Amniotic epithelial cell (primary cell): ENCODE measurements at regions not wholly inside any gene's neighbourhood (a gene's known extent, or its start where the extent isn't known, plus 50 kb on each side); places are given as distances from the start of the nearest gene placed in this dataset.
"Not testable (repeated sequence)": the region's sequence is repeated elsewhere in the genome, so short reads cannot be mapped to it uniquely, and the experiment has no call there.

Experiments used
- DNase-seq: peaks from one replicate; pipeline ENCODE4 v3.0.0-alpha.2; 2010; ENCODE audit warnings: low read depth

DNA sequence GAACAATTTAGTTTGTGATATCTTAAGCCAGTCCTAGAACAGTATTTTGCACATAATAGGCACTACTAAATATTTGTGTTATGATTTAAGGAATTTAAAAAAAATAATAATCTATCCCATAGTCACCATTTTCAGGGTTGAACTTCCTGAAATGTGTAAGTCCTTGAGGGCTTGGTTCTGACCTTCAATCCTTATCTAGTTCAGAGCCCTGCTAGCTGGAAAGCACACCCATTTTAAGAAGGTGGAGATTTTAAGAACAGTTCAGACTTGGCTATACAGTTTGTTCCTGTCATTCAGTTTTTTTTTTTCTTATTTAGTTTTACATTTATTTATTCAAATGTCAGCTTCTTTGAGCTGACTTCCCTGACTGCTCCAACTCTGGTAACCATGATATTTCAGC, 183.4 kb upstream of the MAGI2 start:
- no peak for DNase-seq

DNA sequence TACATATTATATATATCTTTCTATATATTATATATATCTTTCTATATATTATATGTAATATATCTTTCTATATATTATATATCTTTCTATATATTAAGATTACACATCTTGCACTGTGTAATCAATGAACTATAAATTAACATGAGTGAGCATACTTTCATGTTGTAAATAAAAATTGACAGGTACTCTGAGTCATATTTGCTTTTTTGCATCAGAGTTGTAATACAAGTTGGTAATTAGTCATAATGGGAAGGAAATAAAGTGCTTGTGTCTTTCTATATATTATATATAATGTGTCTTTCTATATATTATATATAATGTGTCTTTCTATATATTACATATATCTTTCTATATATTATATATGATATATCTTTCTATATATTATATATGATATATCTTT, 172.5 kb upstream of the MAGI2 start:
- not testable (repeated sequence) for DNase-seq

DNA sequence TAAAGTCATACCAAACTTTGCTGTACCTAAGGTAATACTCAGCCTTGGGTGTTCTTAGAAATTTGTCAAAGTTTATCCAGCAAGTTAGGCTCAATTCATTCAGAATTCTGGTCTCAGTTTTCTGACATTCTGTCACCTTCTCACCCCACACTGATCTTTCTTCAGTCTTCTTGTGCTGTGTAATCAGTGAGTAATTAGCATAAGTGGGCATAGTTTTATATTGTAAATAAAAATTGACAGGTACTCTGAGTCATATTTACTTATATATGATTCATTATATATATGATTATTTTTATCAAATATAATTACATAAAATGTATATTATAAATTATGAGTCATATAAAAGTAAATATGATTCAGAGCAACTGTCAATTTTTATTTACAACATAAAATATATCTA, 170.9 kb upstream of the MAGI2 start:
- DNase-seq = no peak

DNA sequence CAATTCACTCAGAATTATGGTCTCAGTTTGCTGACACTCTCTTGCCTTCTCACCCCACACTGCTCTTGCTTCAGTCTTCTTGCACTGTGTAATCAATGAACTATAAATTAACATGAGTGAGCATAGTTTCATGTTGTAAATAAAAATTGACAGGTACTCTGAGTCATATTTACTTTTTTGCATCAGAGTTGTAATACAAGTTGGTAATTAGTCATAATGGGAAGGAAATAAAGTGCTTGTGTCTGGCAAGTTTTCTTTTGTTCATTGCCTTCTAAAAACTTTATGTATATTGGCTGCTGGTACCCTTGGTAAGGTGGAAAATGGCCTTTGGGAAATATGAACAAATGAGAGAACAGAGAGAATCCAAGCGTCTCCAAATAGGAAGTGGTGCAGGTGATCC, 169.3 kb upstream of the MAGI2 start:
- no peak for DNase-seq

DNA sequence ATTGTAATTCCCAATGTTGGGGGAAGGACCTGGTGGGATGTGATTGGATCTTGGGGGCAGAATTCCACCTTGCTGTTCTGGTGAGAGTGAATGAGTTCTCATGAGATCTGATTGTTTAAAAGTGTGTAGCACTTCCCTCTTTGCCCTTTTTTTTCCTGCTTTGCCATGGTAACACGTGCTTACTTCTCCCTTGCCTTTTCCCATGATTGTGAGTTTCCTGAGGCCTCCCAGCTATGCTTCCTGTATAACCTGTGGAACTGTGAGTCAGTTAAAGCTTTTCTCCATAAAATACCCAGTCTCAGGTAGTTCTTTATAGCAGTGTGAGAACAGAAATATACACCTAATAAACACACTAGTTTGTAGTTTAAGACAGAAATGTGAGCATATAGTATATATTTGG, 166.8 kb upstream of the MAGI2 start:
- DNase-seq = no peak

DNA sequence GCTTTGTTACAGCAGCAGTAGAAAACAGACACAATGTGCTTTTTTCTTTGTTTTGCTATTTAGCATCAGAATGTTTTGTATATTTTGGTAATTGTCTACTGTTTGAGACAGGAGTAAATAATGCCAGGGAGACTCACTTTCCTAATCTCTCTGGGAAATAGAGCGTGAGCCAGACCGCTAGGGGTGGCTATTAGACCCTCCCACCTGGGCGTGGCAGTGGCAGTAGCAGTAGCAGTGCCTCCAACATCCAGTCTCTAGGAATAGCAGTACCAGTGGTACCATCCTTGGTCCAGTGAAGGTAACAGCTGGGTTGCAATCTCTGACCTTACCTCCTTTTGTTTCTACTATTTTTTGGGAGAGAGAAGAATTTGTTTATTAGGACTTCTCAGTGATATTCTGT, 165.7 kb upstream of the MAGI2 start:
- DNase-seq = no peak

DNA sequence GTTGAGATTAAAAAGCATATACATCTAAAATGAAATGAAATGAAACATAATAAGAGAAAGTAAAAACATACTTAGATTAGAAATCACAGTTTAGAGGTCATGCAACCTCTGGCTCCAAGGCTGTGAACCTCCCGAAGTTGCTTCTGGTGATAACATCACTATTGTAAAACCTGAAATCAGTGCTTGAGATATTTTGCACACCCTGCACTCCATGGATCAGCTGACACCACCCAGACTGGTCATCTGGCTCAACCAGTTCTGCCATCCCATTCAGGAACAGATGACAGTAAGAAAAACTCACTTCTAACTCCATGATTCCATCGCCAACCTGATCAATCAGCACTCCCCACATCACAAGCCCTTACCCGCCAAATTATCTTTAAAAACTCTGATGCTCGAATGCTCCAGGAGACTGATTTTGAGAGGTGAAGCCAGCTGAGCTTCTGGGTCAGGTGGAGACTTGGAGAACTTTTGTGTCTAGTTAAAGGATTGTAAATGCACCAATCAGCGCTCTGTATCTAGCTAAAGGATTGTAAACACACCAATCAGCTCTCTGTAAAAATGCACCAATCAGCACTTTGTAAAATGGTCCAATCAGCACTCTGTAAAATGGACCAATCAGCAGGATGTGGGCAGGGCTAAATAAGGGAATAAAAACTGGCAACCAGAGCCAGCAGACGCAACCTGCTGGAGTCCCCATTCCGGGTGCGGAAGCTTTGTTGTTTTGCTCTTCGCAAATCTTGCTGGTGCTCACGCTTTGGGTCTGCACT, 162.6 kb upstream of the MAGI2 start:
- no peak for DNase-seq

DNA sequence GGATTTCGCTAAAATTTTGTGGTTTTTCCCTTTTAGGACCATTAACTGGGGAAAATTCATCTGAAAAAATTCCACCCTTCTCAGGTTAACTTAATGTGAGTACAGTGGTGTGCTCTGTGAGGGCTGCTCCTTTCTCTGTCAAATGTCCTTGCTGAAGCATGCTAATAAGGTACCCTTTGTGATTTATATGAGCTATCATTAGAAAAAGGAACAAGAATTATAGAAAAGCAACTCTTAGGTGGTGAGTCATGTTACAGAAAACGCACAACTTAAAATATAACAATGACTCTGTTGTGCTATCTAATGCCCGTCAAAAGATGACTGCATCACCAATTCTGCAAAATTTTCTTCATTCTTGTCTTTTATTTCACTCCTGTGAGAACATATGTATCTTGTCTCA, 162.0 kb upstream of the MAGI2 start:
- DNase-seq = no peak

DNA sequence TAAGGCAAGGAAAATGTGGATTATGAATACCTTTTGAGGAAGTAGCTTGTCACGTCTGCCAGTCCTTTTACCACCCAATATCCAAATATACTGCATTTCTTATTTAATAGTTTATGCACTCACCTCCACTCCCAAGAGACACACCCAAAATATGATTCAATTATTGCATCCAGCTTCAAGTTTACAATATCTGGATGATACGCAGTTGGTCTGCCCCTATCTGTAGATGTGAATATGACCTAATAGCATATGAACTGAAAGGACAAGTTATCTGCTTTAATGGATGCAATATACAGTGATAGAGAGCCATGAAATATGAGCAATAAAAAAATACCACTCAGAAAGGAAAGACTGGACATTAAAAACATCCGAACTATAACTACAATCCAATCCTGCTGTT, 159.4 kb upstream of the MAGI2 start:
- DNase-seq = no peak

DNA sequence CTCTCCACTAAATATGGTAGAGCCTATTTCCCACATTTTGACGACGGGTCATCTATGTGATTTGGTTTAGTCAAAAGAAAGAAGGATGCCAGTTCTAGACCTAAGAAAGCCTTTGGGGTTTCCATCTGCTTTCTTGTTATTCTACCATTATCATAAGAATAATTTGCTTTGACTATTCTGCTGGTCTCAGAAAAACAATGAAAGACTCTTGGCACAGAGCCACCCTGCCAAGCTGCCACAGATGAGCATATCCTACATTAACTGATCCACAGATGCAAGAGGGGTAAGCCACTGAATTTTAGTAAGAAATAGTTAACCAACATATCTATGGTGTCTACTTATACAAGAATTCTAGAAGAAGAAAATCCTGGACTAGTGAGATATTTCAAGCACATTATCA, 158.6 kb upstream of the MAGI2 start:
- no peak for DNase-seq

DNA sequence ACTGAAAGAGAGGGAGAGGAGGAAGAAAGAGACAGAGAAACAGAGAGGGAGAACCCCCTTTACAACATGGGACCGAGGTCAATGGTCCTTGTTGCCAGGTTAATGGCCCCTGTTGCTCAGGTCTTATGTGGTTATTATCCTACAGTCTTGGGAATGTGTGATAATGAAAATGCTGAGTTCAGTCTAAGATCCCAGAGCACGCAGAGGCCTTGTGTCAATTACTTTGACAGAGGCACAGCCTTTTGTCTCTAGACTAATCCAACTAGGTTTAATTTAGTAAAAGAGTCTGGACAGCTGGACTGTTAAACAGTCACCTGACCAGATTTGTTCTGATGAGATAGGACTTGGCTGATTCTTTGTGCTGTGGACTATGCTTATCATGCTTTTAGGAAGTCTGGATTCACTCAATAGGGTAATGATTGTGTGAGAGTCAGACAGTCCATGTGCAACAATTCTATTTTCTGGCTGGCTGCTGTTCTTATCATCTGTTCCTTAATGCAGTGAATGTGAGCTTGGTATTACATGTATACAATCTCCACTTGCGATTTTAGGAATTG, 157.4 kb upstream of the MAGI2 start:
- peak; percentile 86 for DNase-seq

DNA sequence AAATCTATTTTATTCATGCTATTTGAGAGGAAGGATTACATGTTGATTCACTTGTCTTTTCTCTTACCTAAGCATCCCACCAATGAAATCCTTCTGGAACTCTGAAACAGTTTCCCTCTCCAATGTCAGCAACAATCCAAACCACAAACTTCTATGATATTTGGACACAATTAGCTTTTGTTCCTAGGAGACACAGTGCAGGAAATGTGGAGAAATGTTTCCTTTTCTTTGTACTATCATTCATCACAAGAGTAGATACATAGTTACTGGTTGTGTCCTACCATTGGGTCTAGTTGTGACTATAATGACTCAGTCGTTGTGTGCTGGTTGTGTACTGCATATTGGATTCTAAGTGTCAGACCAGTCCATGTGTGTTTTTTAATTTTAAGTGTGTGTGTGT, 156.8 kb upstream of the MAGI2 start:
- DNase-seq = peak; percentile 60

DNA sequence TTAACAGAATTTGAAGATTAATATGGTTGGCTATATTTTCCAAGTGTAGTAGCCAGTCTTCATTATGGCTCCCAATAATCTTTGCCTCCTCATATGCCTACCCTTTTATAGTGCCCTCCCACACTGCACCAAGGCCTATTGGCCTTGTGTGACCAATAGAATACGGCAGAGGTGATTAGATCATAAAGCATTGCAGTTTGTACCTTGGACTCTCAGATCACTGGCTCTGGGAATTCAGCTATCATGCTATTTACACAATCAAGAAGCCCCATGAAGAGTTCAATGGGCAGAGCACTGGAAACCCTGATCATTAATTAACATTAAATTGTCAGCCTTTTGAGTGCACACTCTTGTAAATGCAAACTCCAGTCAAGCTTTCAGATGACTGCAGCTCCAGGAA, 154.5 kb upstream of the MAGI2 start:
- DNase-seq = no peak

DNA sequence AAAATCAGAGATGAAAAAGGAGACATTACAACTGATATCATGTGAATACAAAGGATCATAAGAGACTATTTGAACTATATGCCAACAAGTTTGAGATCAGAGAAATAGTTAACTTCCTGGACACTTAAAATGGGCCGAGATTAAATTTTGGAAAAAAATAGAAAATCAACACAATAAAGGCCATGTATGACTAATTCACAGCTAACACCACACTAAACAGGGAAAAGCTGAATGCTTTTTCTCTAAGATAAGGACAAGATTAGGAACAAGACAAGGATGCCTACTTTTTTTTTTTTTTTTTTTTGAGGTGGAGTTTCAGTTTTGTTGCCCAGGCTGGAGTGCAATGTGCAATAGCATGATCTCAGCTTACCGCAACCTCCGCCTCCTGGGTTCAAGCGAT, 151.4 kb upstream of the MAGI2 start:
- DNase-seq = peak; percentile 47

DNA sequence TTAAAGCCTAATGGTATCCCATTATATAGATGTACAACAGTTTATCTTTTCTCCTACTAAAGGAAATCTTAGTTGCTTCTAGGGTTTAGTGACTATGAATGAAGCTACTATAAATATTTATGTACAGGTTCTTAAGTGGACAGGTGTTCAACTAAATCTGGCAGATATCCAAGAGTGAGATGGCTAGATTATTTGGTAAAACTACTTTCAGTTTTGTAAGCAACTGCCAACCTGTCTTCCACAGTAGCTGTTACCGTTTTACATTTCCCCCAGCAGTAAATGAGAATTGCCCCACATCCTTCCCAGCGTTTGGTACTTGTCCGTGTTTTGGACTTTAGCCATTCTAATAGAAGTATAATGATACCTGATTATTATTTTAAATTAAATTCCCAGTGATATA, 144.9 kb upstream of the MAGI2 start:
- no peak for DNase-seq

DNA sequence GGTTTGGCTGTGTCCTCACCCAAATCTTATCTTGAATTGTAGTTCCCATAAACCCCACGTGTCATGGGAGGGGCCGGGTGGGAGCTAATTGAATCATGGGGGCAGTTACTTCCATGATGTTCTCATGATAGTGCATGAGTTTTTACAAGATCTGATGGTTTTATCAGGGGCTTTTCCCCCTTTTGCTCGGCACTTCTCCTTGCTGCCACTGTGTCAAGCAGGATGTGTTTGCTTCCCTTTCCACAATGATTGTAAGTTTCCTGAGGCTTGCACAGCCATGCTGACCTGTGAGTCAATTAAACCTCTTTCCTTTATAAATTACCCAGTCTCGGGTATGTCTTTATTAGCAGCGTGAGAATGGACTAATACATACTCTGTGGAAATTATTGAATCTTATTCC, 141.2 kb upstream of the MAGI2 start:
- DNase-seq = peak; percentile 11

DNA sequence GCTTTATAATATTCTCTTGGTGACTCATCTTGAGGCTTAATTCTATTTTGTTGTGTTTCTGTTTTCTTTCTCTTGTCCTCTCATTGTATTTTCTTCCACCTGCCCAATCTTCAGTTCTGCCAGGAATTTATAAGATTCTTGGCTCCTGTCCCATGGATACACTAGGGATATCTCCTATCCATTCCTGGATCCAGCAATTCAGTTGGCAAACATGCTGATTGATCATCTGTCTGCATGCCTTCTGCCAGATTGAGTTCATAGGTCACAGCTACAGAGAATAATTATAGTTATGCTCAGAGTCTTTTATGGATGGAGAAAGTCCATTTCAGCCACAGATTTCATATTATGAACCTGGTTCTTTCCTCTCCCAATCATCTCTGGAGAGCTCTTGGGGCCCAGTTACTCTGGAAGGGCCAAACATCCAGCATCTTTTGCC, 140.4 kb upstream of the MAGI2 start:
- peak; percentile 22 for DNase-seq

DNA sequence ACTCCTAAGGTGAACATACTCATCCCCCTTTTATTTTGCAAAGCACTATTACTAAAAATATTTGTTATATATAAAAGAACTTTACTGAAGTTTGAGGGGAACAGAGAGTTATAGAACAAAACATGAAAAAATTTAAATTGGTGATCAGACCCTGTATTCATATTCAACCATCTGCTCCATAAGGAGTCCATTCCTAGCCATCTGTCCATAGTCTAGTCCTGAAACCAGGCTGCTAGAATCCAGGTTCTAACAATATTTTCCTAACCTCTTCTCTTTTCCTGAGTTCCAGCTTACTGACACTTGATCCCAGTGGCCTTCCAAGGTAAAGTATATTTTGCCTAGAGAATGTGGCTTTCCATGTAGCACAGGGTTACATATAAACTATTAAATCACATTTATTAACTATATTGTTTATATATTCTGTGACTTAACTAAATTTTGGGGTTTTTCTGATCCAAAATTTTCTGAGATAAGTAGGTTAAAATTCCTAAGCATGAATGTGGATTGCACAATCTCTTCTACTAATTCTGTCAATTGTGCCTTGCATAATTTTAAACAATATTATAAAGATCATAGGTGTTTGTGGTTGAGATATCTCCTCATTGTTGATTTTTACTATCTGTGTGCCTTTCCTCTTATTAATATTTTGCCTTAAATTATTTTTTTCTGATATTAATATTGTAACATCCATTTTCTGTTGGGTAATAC, 137.6 kb upstream of the MAGI2 start:
- DNase-seq = no peak

DNA sequence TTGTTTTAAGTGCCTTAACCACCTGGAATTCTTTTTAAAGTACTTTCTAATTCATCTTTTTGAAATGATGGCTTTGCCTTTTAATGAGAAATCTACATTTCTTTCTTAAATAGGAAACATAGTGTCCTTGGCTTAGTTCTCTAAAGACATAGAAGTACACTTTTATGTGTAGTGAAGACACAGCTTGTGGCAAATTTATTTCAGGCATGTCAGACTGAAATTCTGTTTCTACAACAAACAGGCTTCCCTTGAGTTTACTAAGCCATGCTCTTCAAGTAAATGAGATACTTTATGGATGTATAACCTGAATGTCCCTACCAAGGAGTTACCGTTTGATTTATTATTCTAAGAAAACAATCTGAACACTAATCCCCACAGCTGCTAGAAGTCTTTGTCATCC, 136.9 kb upstream of the MAGI2 start:
- DNase-seq = peak; percentile 40

DNA sequence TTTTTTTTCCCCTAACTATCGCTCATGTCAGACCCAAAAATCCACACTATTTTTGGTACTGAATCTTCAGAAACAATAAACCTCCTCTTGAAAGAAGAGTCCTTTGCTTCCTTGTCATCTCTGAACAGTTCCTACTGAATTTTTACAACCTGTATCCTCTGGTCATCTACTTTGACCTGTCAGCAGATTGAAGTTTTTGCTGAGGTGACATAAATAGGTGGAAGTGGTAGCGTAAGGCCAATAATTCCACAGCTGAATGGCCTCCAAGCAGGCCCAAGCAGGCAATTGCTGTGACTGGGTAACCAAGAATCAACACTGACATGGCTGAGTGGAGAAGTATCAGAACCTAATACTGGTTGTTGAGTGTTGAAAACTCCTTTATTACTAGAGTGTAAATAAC, 117.4 kb upstream of the MAGI2 start:
- no peak for DNase-seq

DNA sequence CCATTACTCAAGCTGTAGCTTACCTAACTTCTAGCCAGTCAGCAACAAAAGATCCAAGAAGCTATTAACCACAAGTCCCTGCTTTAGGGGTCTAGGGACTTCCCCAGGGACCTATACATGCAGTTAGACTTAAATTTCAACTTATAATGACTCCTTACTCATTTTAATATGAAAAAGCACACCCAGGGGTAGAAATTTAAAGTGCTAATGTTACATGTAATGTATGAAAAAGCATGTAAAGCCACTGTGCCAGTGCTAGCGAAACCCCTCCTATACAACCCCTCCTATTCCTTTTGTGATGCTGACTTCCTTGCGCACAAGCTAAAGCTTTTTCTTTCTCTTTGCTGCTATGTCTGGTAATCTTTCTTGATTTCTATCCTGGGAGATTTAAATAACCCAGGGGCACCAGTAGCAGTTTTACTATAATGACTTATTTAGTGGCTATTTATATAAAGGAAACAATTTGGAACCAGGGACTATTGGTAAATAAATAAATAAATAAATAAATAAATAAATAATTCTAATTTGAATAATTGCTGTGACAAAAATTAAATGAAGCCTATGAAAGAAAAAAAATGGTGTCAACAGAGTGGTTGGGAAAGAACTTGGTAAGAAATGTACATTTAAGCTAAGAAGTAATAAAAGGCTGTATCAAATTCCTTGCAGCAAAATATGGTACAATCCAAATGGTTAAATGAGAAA, 110.5 kb upstream of the MAGI2 start:
- DNase-seq = no peak

DNA sequence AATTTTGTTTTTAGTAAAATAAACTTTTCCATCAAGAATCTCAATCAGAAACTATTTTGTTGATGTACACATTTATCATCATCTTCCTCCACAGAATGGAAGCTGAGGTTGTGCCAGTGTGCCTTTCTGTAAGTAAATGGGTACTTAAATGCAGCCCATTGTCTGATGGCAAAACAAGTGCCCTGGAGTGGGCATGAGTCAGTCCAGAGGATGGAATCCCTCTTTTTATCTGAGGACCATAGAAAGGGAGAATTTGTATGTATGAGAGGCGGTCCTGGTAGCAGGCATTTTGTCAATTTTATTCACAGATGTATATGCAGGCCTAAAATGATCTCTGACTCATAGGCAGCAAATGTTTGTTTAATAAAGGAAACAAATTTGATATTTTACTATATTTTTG, 102.1 kb upstream of the MAGI2 start:
- no peak for DNase-seq
